EH (cell line): ENCODE measurements at regions not wholly inside any gene's neighbourhood (a gene's known extent, or its start where the extent isn't known, plus 50 kb on each side); places are given as distances from the start of the nearest gene placed in this dataset.

Experiments
- DNase-seq: peaks from one replicate; pipeline ENCODE4 v3.0.0-alpha.2; 2015; ENCODE audit warnings: low read depth

DNA sequence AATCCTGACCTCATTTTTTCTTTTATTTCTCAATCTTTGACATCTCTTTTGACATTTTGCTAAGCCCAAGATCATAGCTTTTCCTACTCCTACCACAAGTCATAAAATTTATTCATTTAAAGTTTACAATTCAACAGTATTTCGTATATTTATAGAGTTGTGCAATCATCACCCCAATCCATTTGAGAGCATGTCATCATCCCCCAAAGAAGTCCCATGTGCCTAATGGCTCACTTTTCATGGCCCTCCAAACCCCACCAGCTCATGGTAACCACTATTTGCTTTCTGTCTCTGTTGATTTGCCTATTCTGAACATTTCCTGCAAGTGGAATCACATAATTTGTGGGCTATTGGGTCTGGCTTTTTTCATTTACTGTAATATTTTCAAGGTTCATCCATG is 52.5 kb upstream of the GLI3 start:
- DNase-seq = no peak
